Activated CD4-positive, alpha-beta T cell treated with anti-CD3 and anti-CD28 coated beads, Interleukin-2, amount 10 ng/mL, durations not matched to agents 7 days and 5 days (primary cell): ENCODE measurements at regions not wholly inside any gene's neighbourhood (a gene's known extent, or its start where the extent isn't known, plus 50 kb on each side); places are given as distances from the start of the nearest gene placed in this dataset.

Experiments
- CTCF ChIA-PET: fragments of 350-600 bp; sonication (Branson Sonifier 250); formaldehyde crosslinking; loops from one replicate; lab custom pipeline; 2021; ENCODE audit warnings: antibody characterized with exemption; lab: Charles Lee
- POLR2A ChIA-PET: fragments of 350-600 bp; sonication (Branson Sonifier 250); formaldehyde crosslinking; loops from one replicate; lab custom pipeline; 2021; ENCODE audit warnings: antibody characterized with exemption; lab: Charles Lee
- DNase-seq: peaks from one replicate; pipeline ENCODE4 v3.0.0-alpha.2; 2020
- H3K27ac Mint-ChIP-seq: one replicate; pipeline ENCODE4 v1.8.0; 2021; ENCODE audit warnings: mild to moderate bottlenecking, moderate library complexity, mixed read lengths
- H3K27me3 Mint-ChIP-seq: one replicate; pipeline ENCODE4 v1.8.0; 2021; ENCODE audit warnings: mixed read lengths
- H3K36me3 Mint-ChIP-seq: one replicate; pipeline ENCODE4 v1.8.0; 2021; ENCODE audit warnings: low read depth, mixed read lengths
- H3K4me1 Mint-ChIP-seq: one replicate; pipeline ENCODE4 v1.8.0; 2021; ENCODE audit warnings: mixed read lengths
- H3K4me3 Mint-ChIP-seq: one replicate; pipeline ENCODE4 v1.8.0; 2021; ENCODE audit warnings: mild to moderate bottlenecking, moderate library complexity, mixed read lengths
- H3K9me3 Mint-ChIP-seq: one replicate; pipeline ENCODE4 v1.8.0; 2021; ENCODE audit warnings: mixed read lengths

DNA sequence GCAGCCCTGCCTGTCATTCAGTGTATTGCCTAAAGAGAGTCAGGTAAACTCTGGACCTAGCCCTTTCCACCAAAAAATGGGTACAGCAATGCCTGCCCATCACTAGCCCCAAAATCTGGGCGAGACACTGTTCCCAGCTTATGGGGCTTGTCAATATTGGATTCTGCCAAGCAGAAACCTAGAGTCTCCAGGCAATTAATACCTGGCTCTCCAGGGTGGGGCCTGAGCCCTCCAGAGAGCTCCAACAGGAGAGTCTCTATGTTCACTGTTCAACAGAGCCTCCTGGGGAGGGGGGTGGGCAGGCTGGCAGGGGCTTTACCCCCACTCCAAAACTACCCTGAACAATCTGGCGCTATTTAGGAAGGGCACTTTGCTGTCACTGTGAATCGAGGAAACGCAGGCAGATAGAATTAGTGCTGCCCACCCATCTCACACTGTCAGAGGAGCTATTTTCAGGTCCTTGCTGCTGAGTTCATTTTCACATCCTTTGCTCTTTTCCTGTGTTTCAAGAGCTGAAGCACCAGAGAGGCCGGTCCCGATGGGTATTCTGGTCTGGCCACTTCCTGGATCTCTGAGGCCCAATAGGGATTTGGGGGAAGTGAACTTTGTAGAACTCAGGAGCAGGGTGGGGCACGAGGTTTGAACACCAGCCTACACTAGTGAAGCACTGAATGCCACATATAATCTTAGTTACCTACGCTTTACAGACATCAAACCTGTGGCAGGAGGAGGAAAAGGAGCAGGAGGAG lies 121.8 kb downstream of the C5orf15 start:
- Mint-ChIP-seq H3K27me3 (peaks cover 4% of the 10 kb centered on the region), H3K9me3 (no peaks in the 10 kb centered on the region), H3K36me3 (no peaks in the 10 kb centered on the region), H3K27ac (no peak overlapping the region), H3K4me1 (peaks cover 12% of the 10 kb centered on the region), H3K4me3 (no peak overlapping the region)
- CTCF ChIA-PET, result interaction anchor here (0.6 kb wide), 1 partner anchor 1271 kb away, joined by 3 read pairs; no protein-coding TSS in a partner anchor
- POLR2A ChIA-PET, result no interaction called here
- no peak for DNase-seq

DNA sequence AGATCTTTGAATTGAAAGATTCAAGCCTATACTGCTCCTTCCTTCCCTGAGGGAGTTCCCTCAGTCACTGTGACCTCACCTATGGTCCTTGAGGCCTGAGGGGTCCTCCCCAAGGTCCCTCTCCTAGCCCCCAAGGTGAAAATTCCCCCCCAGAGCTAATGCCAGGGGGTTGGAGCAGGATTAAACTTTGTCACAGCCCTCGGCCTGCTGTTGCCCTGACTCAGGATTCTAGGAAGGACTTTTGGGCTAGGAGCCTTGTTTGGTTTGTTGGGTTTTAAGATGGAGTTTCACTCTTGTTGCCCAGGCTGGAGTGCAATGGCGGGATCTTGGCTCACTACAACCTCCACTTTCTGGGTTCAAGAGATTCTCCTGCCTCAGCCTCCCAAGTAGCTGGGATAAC lies 123.2 kb downstream of the C5orf15 start:
- ChIA-PET CTCF (no interaction called here), POLR2A (no interaction called here)
- H3K4me3 Mint-ChIP-seq, result no peak overlapping the region
- H3K9me3 Mint-ChIP-seq, result no peaks in the 10 kb centered on the region
- DNase-seq, result no peak
- peaks cover 3% of the 10 kb centered on the region for H3K27me3 Mint-ChIP-seq
- H3K27ac Mint-ChIP-seq, result no peak overlapping the region
- peaks cover 12% of the 10 kb centered on the region for H3K4me1 Mint-ChIP-seq
- H3K36me3 Mint-ChIP-seq, result no peaks in the 10 kb centered on the region

DNA sequence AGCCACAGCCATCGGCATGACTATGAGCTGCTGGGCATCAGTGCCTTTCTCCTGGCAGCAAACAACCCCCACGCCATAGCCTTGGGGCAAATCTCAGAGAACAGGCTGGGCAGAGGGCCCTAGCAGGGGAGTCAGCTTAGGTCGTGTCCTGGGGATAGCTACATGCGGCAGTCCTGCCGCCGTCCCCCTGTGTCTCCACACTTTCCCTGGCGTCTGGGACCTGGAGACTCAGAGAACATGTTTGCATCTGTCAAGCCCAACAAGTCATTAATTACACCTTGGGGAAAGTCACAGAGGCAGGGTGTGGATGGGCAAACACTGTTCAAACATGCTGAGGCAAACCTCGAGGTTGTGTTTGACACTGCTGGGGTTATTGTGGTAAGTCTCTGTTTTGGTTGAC lies 123.6 kb downstream of the C5orf15 start:
- Mint-ChIP-seq H3K4me1 (peaks cover 12% of the 10 kb centered on the region), H3K27me3 (peaks cover 7% of the 10 kb centered on the region), H3K27ac (no peak overlapping the region), H3K4me3 (no peak overlapping the region), H3K9me3 (no peaks in the 10 kb centered on the region), H3K36me3 (no peaks in the 10 kb centered on the region)
- DNase-seq, result no peak
- CTCF ChIA-PET, result interaction anchor here (0.9 kb wide), 1 partner anchor 14 kb away, joined by 3 read pairs; no protein-coding TSS in a partner anchor
- POLR2A ChIA-PET, result no interaction called here

DNA sequence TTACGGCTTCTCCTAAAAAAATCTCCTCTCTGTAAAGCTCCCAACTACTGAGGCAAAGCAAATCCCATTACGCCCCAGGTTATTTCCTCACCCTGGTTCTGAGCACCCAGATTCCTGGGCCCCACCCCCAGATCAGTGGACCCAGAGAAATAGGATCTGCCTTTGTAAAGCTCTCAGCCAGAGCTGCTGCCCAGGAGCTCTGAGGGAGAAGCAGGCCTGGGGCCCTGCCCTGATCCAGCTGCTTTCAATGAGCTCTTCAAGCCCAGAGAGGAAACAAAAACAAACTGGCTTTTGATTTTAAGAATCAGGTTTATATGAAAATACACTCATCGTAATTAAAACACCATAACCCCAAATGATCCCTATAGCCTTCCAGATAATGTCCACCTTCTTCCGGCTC lies 124.5 kb downstream of the C5orf15 start:
- ChIA-PET POLR2A (no interaction called here), CTCF (interaction anchor here (0.9 kb wide), 1 partner anchor 15 kb away, joined by 3 read pairs; no protein-coding TSS in a partner anchor)
- Mint-ChIP-seq H3K36me3 (no peaks in the 10 kb centered on the region), H3K4me1 (peaks cover 12% of the 10 kb centered on the region), H3K9me3 (no peaks in the 10 kb centered on the region), H3K27me3 (peaks cover 8% of the 10 kb centered on the region), H3K4me3 (no peak overlapping the region), H3K27ac (no peak overlapping the region)
- DNase-seq, result no peak

DNA sequence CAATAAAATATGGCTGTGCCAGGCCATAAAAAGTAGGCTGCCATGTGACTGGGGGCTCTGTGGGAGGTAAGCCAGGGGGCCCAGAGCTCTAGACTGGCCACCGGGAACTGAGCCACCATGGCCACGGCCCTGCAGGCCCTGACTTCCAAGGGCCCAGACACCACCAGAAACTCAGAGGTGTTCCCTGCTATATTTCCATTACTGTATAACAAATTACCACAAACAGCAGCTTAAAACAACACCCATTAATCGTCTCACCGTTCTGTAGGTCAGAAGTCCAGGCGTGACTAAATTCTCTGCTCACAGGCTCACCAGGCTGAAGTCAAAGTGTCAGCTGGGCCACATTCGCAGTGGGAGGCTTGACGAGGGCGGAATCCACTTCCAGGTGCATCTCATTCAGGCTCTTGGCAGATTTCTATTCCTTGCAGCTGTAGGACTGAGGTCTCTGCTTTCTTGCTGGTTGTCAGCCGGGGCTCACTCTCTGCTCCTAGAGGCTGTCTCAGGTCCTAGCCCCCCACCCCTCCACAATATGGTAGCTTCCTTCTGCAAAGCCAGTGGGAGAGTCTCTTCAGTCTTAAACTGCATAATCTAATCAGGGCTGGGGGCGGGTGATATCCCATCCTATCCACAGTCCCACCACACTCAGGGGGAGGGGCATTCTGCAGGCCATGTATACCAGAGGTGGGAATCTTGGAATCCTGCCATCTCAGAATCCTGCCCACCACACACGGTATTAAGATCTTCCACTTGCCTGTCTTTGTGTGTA lies 125.4 kb downstream of the C5orf15 start:
- Mint-ChIP-seq H3K27ac (no peak overlapping the region), H3K9me3 (no peaks in the 10 kb centered on the region), H3K4me1 (peaks cover 6% of the 10 kb centered on the region), H3K4me3 (no peak overlapping the region), H3K36me3 (no peaks in the 10 kb centered on the region), H3K27me3 (peaks cover 10% of the 10 kb centered on the region)
- DNase-seq, result no peak
- POLR2A ChIA-PET, result no interaction called here
- CTCF ChIA-PET, result interaction anchor here (1.3 kb wide), 1 partner anchor 27 kb away, joined by 4 read pairs; no protein-coding TSS in a partner anchor

DNA sequence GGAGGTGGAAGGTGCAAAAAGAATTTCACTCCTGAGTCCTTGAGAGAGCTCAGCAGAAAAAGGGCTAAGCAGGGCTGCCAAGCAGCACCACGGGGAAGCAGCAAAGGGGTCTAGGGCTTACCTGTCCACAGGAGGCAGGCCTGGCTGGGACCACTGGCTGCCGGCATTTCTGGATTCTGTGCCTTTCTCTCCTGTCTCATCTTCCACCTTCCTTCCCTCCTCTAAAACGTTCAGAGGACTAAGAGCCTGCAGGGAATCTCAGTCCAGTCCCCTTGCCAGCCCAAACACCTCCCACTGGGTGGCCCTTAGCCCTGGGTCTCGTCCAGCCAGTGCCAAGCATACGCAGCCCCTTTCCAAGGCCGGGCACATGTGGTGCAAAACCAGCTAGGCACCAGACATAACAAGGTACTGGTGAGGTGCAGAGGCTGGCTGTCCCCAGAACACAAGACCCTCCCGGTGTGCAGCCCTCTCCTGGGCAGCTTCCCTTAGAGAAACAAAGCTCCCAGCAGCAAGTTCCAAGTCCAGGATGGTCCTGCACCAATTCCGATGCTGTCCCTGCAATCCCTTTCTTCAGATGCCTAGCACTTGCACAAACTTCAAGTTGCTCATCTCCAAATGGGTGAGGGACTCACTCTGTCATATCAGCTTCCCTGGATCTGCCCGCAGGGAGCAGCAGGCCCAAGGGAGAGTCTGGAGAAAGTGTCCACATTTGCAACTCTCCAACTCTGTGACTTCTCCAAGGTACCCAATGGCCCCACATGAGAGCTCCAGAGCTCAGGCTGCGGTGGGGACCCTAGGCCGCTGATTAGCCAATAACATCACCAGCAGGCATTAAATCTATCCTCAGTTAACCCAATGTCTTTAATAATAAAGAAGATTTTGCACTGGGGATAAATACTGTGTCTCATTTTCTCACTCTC lies 126.3 kb downstream of the C5orf15 start:
- ChIA-PET POLR2A (no interaction called here), CTCF (interaction anchor here (1.3 kb wide), 1 partner anchor 28 kb away, joined by 4 read pairs; no protein-coding TSS in a partner anchor)
- H3K4me1 Mint-ChIP-seq, result peaks cover 6% of the 10 kb centered on the region
- H3K27ac Mint-ChIP-seq, result no peak overlapping the region
- no peaks in the 10 kb centered on the region for H3K9me3 Mint-ChIP-seq
- H3K4me3 Mint-ChIP-seq, result no peak overlapping the region
- no peaks in the 10 kb centered on the region for H3K36me3 Mint-ChIP-seq
- peaks cover 13% of the 10 kb centered on the region for H3K27me3 Mint-ChIP-seq
- DNase-seq, result no peak

DNA sequence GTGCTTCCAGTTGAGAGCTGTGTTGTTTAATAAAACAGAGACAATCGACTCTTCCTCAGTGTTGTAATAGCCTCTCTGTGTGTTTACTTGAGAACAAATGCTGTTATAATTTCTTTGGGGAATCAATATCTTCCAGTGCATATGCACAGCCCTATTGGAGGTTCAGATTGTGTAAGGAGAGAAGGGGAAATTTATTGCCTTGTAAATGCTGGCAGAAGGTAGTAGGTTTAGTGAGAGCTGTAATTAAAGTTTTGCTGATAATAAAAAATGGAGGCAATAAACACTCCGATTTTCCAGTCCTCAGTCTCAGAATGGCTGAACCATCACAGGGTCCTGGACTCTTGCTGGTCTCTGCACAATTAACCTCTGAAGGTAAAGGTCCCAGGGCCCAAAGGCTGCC lies 128.3 kb downstream of the C5orf15 start:
- Mint-ChIP-seq H3K9me3 (no peaks in the 10 kb centered on the region), H3K27me3 (peaks cover 22% of the 10 kb centered on the region), H3K27ac (no peak overlapping the region), H3K36me3 (no peaks in the 10 kb centered on the region), H3K4me1 (no peaks in the 10 kb centered on the region), H3K4me3 (no peak overlapping the region)
- DNase-seq, result no peak
- POLR2A ChIA-PET, result no interaction called here
- CTCF ChIA-PET, result no interaction called here

DNA sequence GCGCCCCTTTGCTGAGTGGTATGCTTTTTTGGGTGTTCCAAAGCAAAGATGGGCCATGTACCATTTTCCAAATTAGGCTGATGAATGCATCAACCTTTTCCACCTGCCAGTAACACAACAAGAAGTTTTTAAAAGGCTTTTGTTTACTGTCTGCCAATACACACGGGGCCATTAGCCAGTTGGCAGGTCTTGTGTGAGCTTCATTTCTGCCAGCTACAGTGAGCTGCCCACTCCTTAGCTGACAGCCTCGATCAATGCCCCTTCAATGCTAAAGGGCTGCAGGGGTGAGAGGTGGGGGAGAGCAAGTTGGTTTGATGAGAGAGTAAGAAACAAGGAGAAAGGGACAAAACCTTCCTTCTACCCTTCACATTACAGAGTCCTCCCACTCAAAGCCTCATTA lies 128.7 kb downstream of the C5orf15 start:
- no peak for DNase-seq
- H3K9me3 Mint-ChIP-seq, result no peaks in the 10 kb centered on the region
- POLR2A ChIA-PET, result no interaction called here
- no peaks in the 10 kb centered on the region for H3K36me3 Mint-ChIP-seq
- H3K4me3 Mint-ChIP-seq, result no peak overlapping the region
- no peaks in the 10 kb centered on the region for H3K4me1 Mint-ChIP-seq
- peaks cover 26% of the 10 kb centered on the region for H3K27me3 Mint-ChIP-seq
- H3K27ac Mint-ChIP-seq, result no peak overlapping the region
- CTCF ChIA-PET, result no interaction called here

DNA sequence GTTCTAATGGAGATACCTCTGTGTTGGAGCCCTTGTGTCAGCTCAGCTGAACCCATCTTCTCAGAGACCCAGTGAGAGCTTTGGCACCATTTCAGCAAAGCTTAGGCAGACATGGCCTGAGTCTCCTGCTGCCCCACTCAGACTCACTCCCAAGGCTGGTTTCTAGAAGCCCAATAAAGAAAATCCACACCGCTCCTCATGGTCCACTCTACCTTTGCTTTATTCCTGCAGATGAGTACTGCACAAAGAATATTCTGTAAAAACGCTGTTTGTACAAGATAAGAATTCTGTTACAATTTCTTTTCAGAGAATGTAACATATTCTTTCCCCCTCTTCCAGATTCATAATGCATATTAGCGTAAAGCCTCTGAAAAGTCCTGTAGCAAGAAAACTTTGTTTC lies 129.3 kb downstream of the C5orf15 start:
- CTCF ChIA-PET, result interaction anchor here (1.4 kb wide), 1 partner anchor 9 kb away, joined by 4 read pairs; no protein-coding TSS in a partner anchor
- no peaks in the 10 kb centered on the region for H3K9me3 Mint-ChIP-seq

DNA sequence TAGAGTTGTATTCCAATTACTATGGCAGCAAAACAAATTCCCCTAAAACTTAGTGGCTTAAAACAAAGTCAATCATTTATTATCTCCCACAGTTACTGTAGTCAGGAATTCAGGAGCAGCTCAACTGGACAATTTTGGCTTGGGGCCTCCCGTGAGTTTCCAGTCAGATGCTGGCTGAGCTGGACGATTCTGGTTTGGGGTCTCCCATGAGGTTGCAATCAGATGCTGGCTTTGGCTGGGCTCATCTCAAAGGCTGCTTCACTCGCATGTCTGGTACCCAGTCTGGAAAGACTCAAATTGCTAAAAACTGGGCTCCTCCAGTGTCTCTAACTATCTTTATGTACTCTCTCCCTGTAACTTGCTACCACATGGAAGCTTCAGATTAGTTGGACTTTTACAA lies 130.1 kb downstream of the C5orf15 start:
- Mint-ChIP-seq H3K9me3 (no peaks in the 10 kb centered on the region), H3K4me1 (no peaks in the 10 kb centered on the region), H3K4me3 (no peak overlapping the region), H3K27me3 (peaks cover 33% of the 10 kb centered on the region), H3K27ac (no peak overlapping the region), H3K36me3 (no peaks in the 10 kb centered on the region)
- ChIA-PET CTCF (interaction anchor here (1.4 kb wide), 1 partner anchor 9 kb away, joined by 4 read pairs; no protein-coding TSS in a partner anchor), POLR2A (no interaction called here)
- no peak for DNase-seq

More for the DNA sequence above, 129.3 kb downstream of the C5orf15 start:
- POLR2A ChIA-PET, result no interaction called here
- Mint-ChIP-seq H3K4me1 (no peaks in the 10 kb centered on the region), H3K27me3 (peaks cover 27% of the 10 kb centered on the region), H3K36me3 (no peaks in the 10 kb centered on the region), H3K27ac (no peak overlapping the region), H3K4me3 (no peak overlapping the region)
- no peak for DNase-seq

DNA sequence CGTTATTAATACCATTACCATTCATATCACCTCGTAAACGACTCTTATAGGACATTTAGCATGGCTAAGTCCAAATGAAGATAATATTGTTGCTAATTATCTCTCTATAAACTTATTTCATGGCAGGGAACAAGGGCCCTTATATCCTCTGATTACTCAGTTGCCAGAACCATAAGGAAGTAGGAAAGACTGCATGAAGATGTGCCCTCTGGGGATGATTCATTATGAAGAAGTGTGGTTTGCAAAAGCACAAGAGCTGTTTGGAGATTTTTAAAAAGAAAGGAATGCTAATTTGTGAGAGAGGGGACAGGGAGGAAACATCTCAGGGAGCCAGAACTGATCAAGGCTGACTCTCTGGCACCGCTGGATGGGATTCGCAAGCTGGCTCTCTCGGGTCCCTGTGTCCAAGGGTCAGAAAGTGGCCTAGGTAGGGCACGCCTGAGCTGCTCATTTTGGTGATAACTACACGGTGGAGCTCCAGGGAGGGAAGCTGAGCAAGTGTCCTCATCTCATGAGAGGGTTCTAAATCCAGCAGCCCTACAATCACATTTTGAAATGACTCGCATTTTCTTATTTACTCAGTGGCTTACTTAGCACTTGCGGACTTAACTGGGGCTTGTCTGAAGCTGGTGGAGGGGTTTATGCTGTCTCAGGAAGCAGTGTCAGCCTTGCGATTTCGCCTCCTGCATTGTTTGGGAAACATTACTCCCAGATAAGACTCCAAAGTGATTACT lies 136.8 kb downstream of the C5orf15 start:
- no peak overlapping the region for H3K4me3 Mint-ChIP-seq
- no peaks in the 10 kb centered on the region for H3K9me3 Mint-ChIP-seq
- H3K27ac Mint-ChIP-seq, result no peak overlapping the region
- CTCF ChIA-PET, result interaction anchor here (0.6 to 1.0 kb wide), 2 partner anchors 38 to 429 kb away, joined by 3 read pairs; no protein-coding TSS in a partner anchor
- DNase-seq, result no peak
- H3K4me1 Mint-ChIP-seq, result peaks cover under 1% of the 10 kb centered on the region
- POLR2A ChIA-PET, result no interaction called here
- H3K36me3 Mint-ChIP-seq, result no peaks in the 10 kb centered on the region
- peaks cover 20% of the 10 kb centered on the region for H3K27me3 Mint-ChIP-seq

DNA sequence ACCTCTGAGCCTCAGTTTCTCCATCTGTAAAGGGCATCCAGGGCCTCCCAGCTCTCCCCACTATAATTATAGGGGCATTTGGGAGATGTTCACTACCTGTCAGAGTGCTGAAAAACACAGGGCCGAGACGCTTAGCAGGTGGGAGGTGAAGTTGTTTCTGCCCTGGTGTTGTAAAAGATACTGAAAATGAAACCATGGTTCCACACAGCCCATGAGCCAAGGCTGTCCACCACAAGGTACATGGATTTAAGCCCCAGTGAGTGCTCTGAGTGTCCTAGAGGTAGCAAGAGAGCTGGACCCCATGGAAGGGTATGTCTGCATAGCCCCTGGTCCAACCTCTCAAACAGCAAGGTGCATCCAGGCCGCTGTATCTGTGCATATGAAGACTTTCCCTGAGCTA lies 137.5 kb downstream of the C5orf15 start:
- no peaks in the 10 kb centered on the region for H3K9me3 Mint-ChIP-seq
- H3K27ac Mint-ChIP-seq, result no peak overlapping the region
- ChIA-PET CTCF (interaction anchor here (0.6 kb wide), 1 partner anchor 430 kb away, joined by 3 read pairs; no protein-coding TSS in a partner anchor), POLR2A (no interaction called here)
- H3K36me3 Mint-ChIP-seq, result no peaks in the 10 kb centered on the region
- DNase-seq, result no peak
- H3K27me3 Mint-ChIP-seq, result peaks cover 17% of the 10 kb centered on the region
- H3K4me1 Mint-ChIP-seq, result peaks cover 8% of the 10 kb centered on the region
- H3K4me3 Mint-ChIP-seq, result no peak overlapping the region
